ENCODE measurements at regions not wholly inside any gene's neighbourhood (a gene's known extent, or its start where the extent isn't known, plus 50 kb on each side); places are given as distances from the start of the nearest gene placed in this dataset.

- Histone ChIP-seq H3K4me1 (ENCODE audit: insufficient read depth, low read length) (no peaks in the 10 kb centered on the region), H3K4me3 (ENCODE audit: insufficient read depth, low read length) (no peak overlapping the region), H4K20me1 (ENCODE audit: insufficient read depth, low read length) (no peaks in the 10 kb centered on the region), H3K9me3 (ENCODE audit: low read depth, low read length) (no peaks in the 10 kb centered on the region), H2AFZ (ENCODE audit: low read length) (no peak overlapping the region), H3K36me3 (ENCODE audit: insufficient read depth, low read length) (no peaks in the 10 kb centered on the region), H3K79me2 (ENCODE audit: insufficient read depth, low read length) (no peaks in the 10 kb centered on the region), H3K27ac (ENCODE audit: low read depth, low read length) (no peak overlapping the region), H3K4me2 (ENCODE audit: insufficient read depth, low read length) (no peak overlapping the region), H3K27me3 (ENCODE audit: insufficient read depth, low read length) (no peaks in the 10 kb centered on the region)
- no peak for DNase-seq (ENCODE audit: insufficient read length, low spot score, missing footprints)
- no peak for TF ChIP-seq CTCF (IDR thresholded peaks at IDR 0.05; ENCODE audit: extremely low read depth, low read depth, low read length)
Observed at GRCh38 chr5:124080256-124080655, 568.3 kb downstream of the CSNK1G3 start.

- Histone ChIP-seq H3K27me3 (ENCODE audit: insufficient read depth, low read length) (no peaks in the 10 kb centered on the region), H3K27ac (ENCODE audit: low read depth, low read length) (no peak overlapping the region), H4K20me1 (ENCODE audit: insufficient read depth, low read length) (no peaks in the 10 kb centered on the region), H3K4me1 (ENCODE audit: insufficient read depth, low read length) (no peaks in the 10 kb centered on the region), H3K4me3 (ENCODE audit: insufficient read depth, low read length) (no peak overlapping the region), H2AFZ (ENCODE audit: low read length) (no peak overlapping the region), H3K36me3 (ENCODE audit: insufficient read depth, low read length) (no peaks in the 10 kb centered on the region), H3K9me3 (ENCODE audit: low read depth, low read length) (no peaks in the 10 kb centered on the region), H3K79me2 (ENCODE audit: insufficient read depth, low read length) (no peaks in the 10 kb centered on the region), H3K4me2 (ENCODE audit: insufficient read depth, low read length) (no peak overlapping the region)
- TF ChIP-seq CTCF (IDR thresholded peaks at IDR 0.05; ENCODE audit: extremely low read depth, low read depth, low read length) = no peak
- no peak for DNase-seq (ENCODE audit: insufficient read length, low spot score, missing footprints)
Observed at GRCh38 chr5:124079062-124079461, 567.1 kb downstream of the CSNK1G3 start.

- no peak for DNase-seq (ENCODE audit: insufficient read length, low spot score, missing footprints)
- no peak overlapping the region for H2AFZ ChIP-seq (ENCODE audit: low read length)
- no peak overlapping the region for H3K4me3 ChIP-seq (ENCODE audit: insufficient read depth, low read length)
- no peaks in the 10 kb centered on the region for H3K27me3 ChIP-seq (ENCODE audit: insufficient read depth, low read length)
- no peak for TF ChIP-seq CTCF (IDR thresholded peaks at IDR 0.05; ENCODE audit: extremely low read depth, low read depth, low read length)
- H3K36me3 ChIP-seq (ENCODE audit: insufficient read depth, low read length) = no peaks in the 10 kb centered on the region
- no peaks in the 10 kb centered on the region for H3K9me3 ChIP-seq (ENCODE audit: low read depth, low read length)
- no peak overlapping the region for H3K27ac ChIP-seq (ENCODE audit: low read depth, low read length)
- no peak overlapping the region for H3K4me2 ChIP-seq (ENCODE audit: insufficient read depth, low read length)
- H4K20me1 ChIP-seq (ENCODE audit: insufficient read depth, low read length) = no peaks in the 10 kb centered on the region
- no peaks in the 10 kb centered on the region for H3K79me2 ChIP-seq (ENCODE audit: insufficient read depth, low read length)
- no peaks in the 10 kb centered on the region for H3K4me1 ChIP-seq (ENCODE audit: insufficient read depth, low read length)
Observed at GRCh38 chr5:124074500-124074899, 562.5 kb downstream of the CSNK1G3 start.

GRCh38 chr5:124072570-124072969, 560.6 kb downstream of the CSNK1G3 start:
- H3K4me3 ChIP-seq (ENCODE audit: insufficient read depth, low read length) = no peak overlapping the region
- TF ChIP-seq CTCF (IDR thresholded peaks at IDR 0.05; ENCODE audit: extremely low read depth, low read depth, low read length) = no peak
- H3K79me2 ChIP-seq (ENCODE audit: insufficient read depth, low read length) = no peaks in the 10 kb centered on the region
- H3K4me2 ChIP-seq (ENCODE audit: insufficient read depth, low read length) = no peak overlapping the region
- no peaks in the 10 kb centered on the region for H3K27me3 ChIP-seq (ENCODE audit: insufficient read depth, low read length)
- no peaks in the 10 kb centered on the region for H3K4me1 ChIP-seq (ENCODE audit: insufficient read depth, low read length)
- no peaks in the 10 kb centered on the region for H4K20me1 ChIP-seq (ENCODE audit: insufficient read depth, low read length)
- H3K27ac ChIP-seq (ENCODE audit: low read depth, low read length) = no peak overlapping the region
- no peaks in the 10 kb centered on the region for H3K9me3 ChIP-seq (ENCODE audit: low read depth, low read length)
- no peak for DNase-seq (ENCODE audit: insufficient read length, low spot score, missing footprints)
- H2AFZ ChIP-seq (ENCODE audit: low read length) = no peak overlapping the region
- no peaks in the 10 kb centered on the region for H3K36me3 ChIP-seq (ENCODE audit: insufficient read depth, low read length)
